ENCODE measurements at regions not wholly inside any gene's neighbourhood (a gene's known extent, or its start where the extent isn't known, plus 50 kb on each side); places are given as distances from the start of the nearest gene placed in this dataset.

DNA sequence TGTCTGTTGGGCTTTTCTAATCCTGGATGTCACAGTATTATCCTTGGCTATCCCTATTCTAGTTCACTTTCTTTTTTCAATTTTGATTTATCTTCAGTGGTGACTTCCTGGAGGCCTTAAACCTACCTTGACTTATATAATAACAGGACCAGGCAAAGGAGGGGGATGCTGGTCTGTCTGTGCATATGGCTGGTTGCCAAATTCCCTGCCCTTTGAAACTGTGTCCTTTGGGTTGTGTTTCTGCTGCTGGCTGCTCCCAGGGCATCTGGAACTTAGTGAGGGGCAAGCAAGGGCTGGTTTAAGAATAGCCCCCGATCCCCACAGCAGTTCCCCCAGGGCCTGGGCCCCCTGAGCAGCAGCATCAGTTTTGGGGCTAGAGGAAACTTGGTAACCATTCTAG is 96.0 kb upstream of the MAX start:
- TF ChIP-seq, protein P1, sequence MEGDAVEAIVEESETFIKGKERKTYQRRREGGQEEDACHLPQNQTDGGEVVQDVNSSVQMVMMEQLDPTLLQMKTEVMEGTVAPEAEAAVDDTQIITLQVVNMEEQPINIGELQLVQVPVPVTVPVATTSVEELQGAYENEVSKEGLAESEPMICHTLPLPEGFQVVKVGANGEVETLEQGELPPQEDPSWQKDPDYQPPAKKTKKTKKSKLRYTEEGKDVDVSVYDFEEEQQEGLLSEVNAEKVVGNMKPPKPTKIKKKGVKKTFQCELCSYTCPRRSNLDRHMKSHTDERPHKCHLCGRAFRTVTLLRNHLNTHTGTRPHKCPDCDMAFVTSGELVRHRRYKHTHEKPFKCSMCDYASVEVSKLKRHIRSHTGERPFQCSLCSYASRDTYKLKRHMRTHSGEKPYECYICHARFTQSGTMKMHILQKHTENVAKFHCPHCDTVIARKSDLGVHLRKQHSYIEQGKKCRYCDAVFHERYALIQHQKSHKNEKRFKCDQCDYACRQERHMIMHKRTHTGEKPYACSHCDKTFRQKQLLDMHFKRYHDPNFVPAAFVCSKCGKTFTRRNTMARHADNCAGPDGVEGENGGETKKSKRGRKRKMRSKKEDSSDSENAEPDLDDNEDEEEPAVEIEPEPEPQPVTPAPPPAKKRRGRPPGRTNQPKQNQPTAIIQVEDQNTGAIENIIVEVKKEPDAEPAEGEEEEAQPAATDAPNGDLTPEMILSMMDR (conservative IDR thresholded peaks at IDR 0.05) = no peak
- TF ChIP-seq ZFX (IDR thresholded peaks at IDR 0.05) = no peak

Data from C4-2B (cell line).